Breast epithelium (tissue), 4 donors: ENCODE measurements at regions not wholly inside any gene's neighbourhood (a gene's known extent, or its start where the extent isn't known, plus 50 kb on each side); places are given as distances from the start of the nearest gene placed in this dataset.

ENCODE experiments used
- DNase-seq, 2 donors: peaks; one replicate each; pipeline ENCODE4 v3.0.0-alpha.2; 2019; ENCODE audit warnings: low spot score in 2 of 2
- H3K27ac ChIP-seq, 2 donors: fragments of 200-600 bp; sonication (generic) in 1 of 2; one replicate each; pipeline ENCODE4 v1.5.1; 2016 to 2019; ENCODE audit warnings: mild to moderate bottlenecking in 1 of 2
- H3K27me3 ChIP-seq, 2 donors: fragments of 200-600 bp; sonication (generic) in 1 of 2; one replicate each; pipeline versions ENCODE4 v1.5.1 to v1.6.0; 2017 to 2019; ENCODE audit warnings: control low read depth in 1 of 2, mild to moderate bottlenecking in 1 of 2
- H3K36me3 ChIP-seq: fragments of 200-600 bp; one replicate; pipeline ENCODE4 v1.5.1; 2019
- H3K4me1 ChIP-seq, 2 donors: fragments of 200-600 bp; sonication (generic); one replicate each; pipeline ENCODE4 v1.5.1; 2016 to 2019; ENCODE audit warnings: control low read depth in 1 of 2
- H3K4me3 ChIP-seq, 3 donors: fragments of 200-600 bp; sonication (generic); 1 replicate in 2 of 3; 2 replicates in 1 of 3; pipeline ENCODE4 v1.5.1; 2016 to 2019; ENCODE audit warnings: mild to moderate bottlenecking in 3 of 3, moderate library complexity in 2 of 3
- H3K9me3 ChIP-seq, 2 donors: fragments of 200-600 bp; sonication (generic) in 1 of 2; one replicate each; pipeline ENCODE4 v1.5.1; 2016 to 2019; ENCODE audit warnings: control low read depth in 1 of 2
- CTCF ChIP-seq, 3 donors: fragments of 450-650 bp; IDR thresholded peaks; one replicate each; pipeline ENCODE4 v1.5.1; 2016 to 2017; ENCODE audit warnings: antibody characterized with exemption in 3 of 3, mild to moderate bottlenecking in 3 of 3, moderate library complexity in 3 of 3
- POLR2A ChIP-seq: fragments of 450-650 bp; IDR thresholded peaks from one replicate; pipeline ENCODE4 v1.6.1; 2016; ENCODE audit warnings: antibody characterized with exemption, mild to moderate bottlenecking, moderate library complexity
- POLR2AphosphoS5 ChIP-seq, 3 donors: sonication (generic); formaldehyde crosslinking; IDR thresholded peaks; one replicate each; pipeline ENCODE4 v1.6.1; 2017; ENCODE audit warnings: antibody characterized with exemption in 3 of 3
- intact Hi-C: fragments of 100-400 bp; cut with DNase I; formaldehyde crosslinking; loops from one replicate; pipeline ENCODE4 v1.15.1; 2023; ENCODE audit warnings: low total_unique reads

DNA sequence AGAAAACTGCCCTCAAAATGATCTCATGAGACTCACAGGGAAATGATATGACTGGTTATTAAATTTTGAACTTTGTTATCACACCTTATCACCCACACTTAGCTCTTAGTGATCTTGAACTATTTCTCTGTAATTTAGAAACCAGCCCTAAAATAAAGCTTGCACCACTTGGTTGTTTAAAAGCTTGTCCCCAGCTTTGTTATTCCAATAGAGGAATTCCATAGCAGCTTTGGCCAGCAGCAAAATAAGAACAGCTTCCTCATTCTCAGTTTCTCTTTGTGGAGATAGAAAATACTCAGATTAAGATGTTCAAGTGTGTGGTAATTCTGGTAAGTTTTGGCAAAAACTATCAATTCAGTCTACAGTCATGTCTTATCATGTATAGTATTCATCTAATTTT lies 54.4 kb upstream of the CCDC68 start:
- Histone ChIP-seq H3K36me3 (no peaks in the 10 kb centered on the region), H3K27ac (no peak overlapping the region), H3K4me1 (no peaks in the 10 kb centered on the region), H3K9me3 (no peaks in the 10 kb centered on the region), H3K27me3 (no peaks in the 10 kb centered on the region), H3K4me3 (no peak overlapping the region)
- TF ChIP-seq POLR2A (no peak), CTCF (IDR thresholded peaks at IDR 0.05) (no peak), POLR2AphosphoS5 (IDR thresholded peaks at IDR 0.05) (no peak)
- intact Hi-C loops, result no loop called here
- DNase-seq, result no peak

DNA sequence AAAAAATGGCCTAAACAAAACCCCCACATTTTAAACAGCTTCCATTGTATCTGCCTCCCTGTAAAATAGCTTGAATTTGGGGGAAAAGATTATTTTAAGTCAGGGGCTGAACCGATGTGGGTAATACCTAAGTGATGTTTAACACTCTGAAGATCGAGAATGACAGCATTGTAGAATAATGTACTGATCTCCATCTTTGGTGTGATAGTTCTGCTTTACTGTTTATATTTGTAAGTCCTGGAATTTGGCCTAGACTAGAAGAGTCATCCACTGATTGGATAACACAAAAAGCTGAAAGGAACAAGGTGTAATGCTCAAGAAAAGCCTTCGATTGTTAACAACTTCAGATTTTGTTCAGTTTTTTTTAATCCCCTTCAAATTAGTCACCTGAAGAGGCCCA lies 53.8 kb upstream of the CCDC68 start:
- Histone ChIP-seq H3K4me3 (no peak overlapping the region), H3K27me3 (no peaks in the 10 kb centered on the region), H3K9me3 (no peaks in the 10 kb centered on the region), H3K27ac (no peak overlapping the region), H3K36me3 (no peaks in the 10 kb centered on the region), H3K4me1 (no peaks in the 10 kb centered on the region)
- no peak for TF ChIP-seq POLR2A
- no peak for TF ChIP-seq POLR2AphosphoS5 (IDR thresholded peaks at IDR 0.05)
- no peak for DNase-seq
- intact Hi-C loops, result no loop called here

- Histone ChIP-seq H3K4me1 (no peaks in the 10 kb centered on the region), H3K9me3 (no peaks in the 10 kb centered on the region), H3K27me3 (no peaks in the 10 kb centered on the region), H3K27ac (no peak overlapping the region), H3K4me3 (no peak overlapping the region), H3K36me3 (no peaks in the 10 kb centered on the region)
- TF ChIP-seq CTCF (IDR thresholded peaks at IDR 0.05), result no peak
- no peak for TF ChIP-seq POLR2AphosphoS5 (IDR thresholded peaks at IDR 0.05)
- TF ChIP-seq POLR2A, result no peak
- no peak for DNase-seq
- intact Hi-C loops, result no loop called here
Observed at GRCh38 chr18:55012008-55012407, 52.7 kb upstream of the CCDC68 start.
